ENCODE measurements at regions not wholly inside any gene's neighbourhood (a gene's known extent, or its start where the extent isn't known, plus 50 kb on each side); places are given as distances from the start of the nearest gene placed in this dataset.

DNA sequence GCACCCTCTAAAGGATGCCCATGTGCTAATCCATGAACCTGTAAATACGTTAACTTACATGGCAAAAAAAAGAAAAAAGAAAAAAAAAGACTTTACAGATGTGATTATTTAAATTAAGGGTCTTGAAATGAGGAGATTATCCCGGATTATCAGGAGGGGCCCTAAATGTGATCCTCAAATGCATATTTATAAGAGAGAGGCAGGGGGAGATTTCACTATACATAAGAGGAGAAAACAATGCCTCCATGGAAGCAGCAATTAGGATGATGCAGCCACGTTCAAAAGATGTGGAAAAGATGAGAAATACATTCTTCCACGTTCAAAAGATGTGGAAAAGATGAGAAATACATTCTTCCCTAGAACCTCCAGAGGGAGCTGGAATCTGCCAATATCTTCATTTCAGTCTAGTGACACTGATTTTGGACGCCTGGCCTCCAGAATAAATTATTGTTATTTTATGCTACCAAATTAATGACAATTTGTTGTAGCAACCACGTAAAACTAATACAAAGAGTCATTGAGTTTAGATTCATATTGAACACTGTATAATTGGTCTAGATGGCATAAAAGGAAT is 328.4 kb upstream of the GNAI1 start:
- H3K4me3 Mint-ChIP-seq = no peak overlapping the region
- intact Hi-C loops (cut with micrococcal nuclease) = no loop called here
- no peaks in the 10 kb centered on the region for H3K36me3 Mint-ChIP-seq (ENCODE audit: low read depth)
- H3K9me3 Mint-ChIP-seq = no peaks in the 10 kb centered on the region
- no peaks in the 10 kb centered on the region for H3K27me3 Mint-ChIP-seq (ENCODE audit: insufficient read depth)
- H3K4me1 Mint-ChIP-seq (ENCODE audit: low read depth) = no peaks in the 10 kb centered on the region
- DNase-seq (ENCODE audit: low spot score) = no peak
- no peak overlapping the region for H3K27ac Mint-ChIP-seq

- Mint-ChIP-seq H3K9me3 (no peaks in the 10 kb centered on the region), H3K4me3 (no peak overlapping the region), H3K36me3 (ENCODE audit: low read depth) (no peaks in the 10 kb centered on the region), H3K27me3 (ENCODE audit: insufficient read depth) (no peaks in the 10 kb centered on the region), H3K4me1 (ENCODE audit: low read depth) (no peaks in the 10 kb centered on the region), H3K27ac (no peak overlapping the region)
- intact Hi-C loops (cut with micrococcal nuclease) = no loop called here
- DNase-seq (ENCODE audit: low spot score) = no peak
Observed at GRCh38 chr7:79790656-79791262, 337.3 kb upstream of the MAGI2 start.

DNA sequence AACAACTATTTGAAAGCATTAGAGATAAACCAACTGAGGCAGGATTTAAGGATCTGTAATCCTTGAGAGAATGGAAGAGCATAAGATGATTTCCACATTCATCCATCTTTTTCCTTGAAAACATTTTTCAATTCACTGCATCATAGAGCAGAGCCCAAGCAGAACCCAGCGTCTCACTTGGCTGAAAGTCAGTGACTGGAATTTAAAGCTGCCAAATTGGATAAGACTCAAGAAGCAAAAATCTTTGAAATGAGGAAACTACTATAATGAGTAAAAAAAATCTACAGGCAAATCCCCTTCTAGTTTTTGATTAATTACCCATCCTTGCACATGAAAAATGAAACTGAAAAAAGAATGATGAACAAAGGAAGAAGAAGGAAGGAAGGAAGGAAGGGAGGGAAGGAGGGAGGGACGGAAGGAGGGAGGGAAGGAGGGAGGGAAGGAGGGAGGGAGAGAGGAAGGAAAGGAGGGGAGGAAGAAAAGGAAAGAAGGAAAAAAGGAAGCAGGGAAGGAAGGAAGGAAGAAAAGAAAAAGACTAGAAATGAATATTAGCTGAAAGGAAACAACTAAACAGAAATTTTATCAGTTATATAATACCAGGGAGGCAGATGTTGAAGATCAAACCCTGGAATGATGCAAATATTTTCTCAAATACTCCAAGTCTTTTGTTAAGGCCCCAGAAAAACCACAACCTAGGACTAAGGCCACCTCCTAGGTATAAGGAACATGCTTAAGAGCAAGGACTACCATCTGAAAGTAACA is 336.3 kb upstream of the MAGI2 start:
- Mint-ChIP-seq H3K4me3 (no peak overlapping the region), H3K36me3 (ENCODE audit: low read depth) (no peaks in the 10 kb centered on the region), H3K9me3 (no peaks in the 10 kb centered on the region), H3K27me3 (ENCODE audit: insufficient read depth) (no peaks in the 10 kb centered on the region), H3K4me1 (ENCODE audit: low read depth) (no peaks in the 10 kb centered on the region), H3K27ac (no peak overlapping the region)
- intact Hi-C loops (cut with micrococcal nuclease) = no loop called here
- no peak for DNase-seq (ENCODE audit: low spot score)

GRCh38 chr7:79787623-79788022 is 334.2 kb upstream of the MAGI2 start:
- no peaks in the 10 kb centered on the region for H3K36me3 Mint-ChIP-seq (ENCODE audit: low read depth)
- DNase-seq (ENCODE audit: low spot score) = no peak
- intact Hi-C loops (cut with micrococcal nuclease) = no loop called here
- H3K4me3 Mint-ChIP-seq = no peak overlapping the region
- H3K27me3 Mint-ChIP-seq (ENCODE audit: insufficient read depth) = no peaks in the 10 kb centered on the region
- H3K9me3 Mint-ChIP-seq = no peaks in the 10 kb centered on the region
- no peaks in the 10 kb centered on the region for H3K4me1 Mint-ChIP-seq (ENCODE audit: low read depth)
- no peak overlapping the region for H3K27ac Mint-ChIP-seq

DNA sequence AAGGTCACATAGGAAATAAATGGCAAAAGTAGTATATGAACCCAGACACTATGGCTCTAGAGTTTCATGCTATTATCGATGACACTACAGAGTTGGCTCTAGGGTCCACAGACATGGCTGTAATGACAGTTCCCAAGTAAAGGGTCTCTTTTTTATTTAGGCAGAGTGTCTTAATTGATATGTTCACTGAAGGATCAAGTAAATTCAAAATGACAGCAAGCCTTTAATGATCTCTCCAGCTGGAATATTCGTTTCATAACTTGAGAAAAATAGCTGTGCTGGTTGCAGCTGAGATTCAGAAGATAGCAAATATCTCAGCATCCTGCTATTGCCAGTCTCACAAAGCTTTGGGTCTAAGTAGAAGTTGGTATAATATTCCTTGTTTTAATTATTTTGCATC is 333.6 kb upstream of the MAGI2 start:
- no peak overlapping the region for H3K27ac Mint-ChIP-seq
- no peak overlapping the region for H3K4me3 Mint-ChIP-seq
- H3K9me3 Mint-ChIP-seq = no peaks in the 10 kb centered on the region
- DNase-seq (ENCODE audit: low spot score) = no peak
- H3K36me3 Mint-ChIP-seq (ENCODE audit: low read depth) = no peaks in the 10 kb centered on the region
- intact Hi-C loops (cut with micrococcal nuclease) = no loop called here
- H3K4me1 Mint-ChIP-seq (ENCODE audit: low read depth) = no peaks in the 10 kb centered on the region
- H3K27me3 Mint-ChIP-seq (ENCODE audit: insufficient read depth) = no peaks in the 10 kb centered on the region

- no peak for DNase-seq (ENCODE audit: low spot score)
- H3K27me3 Mint-ChIP-seq (ENCODE audit: insufficient read depth) = no peaks in the 10 kb centered on the region
- no peaks in the 10 kb centered on the region for H3K4me1 Mint-ChIP-seq (ENCODE audit: low read depth)
- H3K27ac Mint-ChIP-seq = no peak overlapping the region
- intact Hi-C loops (cut with micrococcal nuclease) = no loop called here
- H3K36me3 Mint-ChIP-seq (ENCODE audit: low read depth) = no peaks in the 10 kb centered on the region
- no peak overlapping the region for H3K4me3 Mint-ChIP-seq
- H3K9me3 Mint-ChIP-seq = no peaks in the 10 kb centered on the region
Observed at GRCh38 chr7:79786187-79786586, 332.7 kb upstream of the MAGI2 start.

- H3K9me3 Mint-ChIP-seq = no peaks in the 10 kb centered on the region
- intact Hi-C loops (cut with micrococcal nuclease) = no loop called here
- no peaks in the 10 kb centered on the region for H3K36me3 Mint-ChIP-seq (ENCODE audit: low read depth)
Observed at GRCh38 chr7:79785556-79785955, 332.1 kb upstream of the MAGI2 start.

GRCh38 chr7:79782906-79783305 is 329.4 kb upstream of the MAGI2 start:
- DNase-seq (ENCODE audit: low spot score) = no peak

More at GRCh38 chr7:79785556-79785955, 332.1 kb upstream of the MAGI2 start:
- Mint-ChIP-seq H3K27me3 (ENCODE audit: insufficient read depth) (no peaks in the 10 kb centered on the region), H3K27ac (no peak overlapping the region), H3K4me3 (no peak overlapping the region), H3K4me1 (ENCODE audit: low read depth) (no peaks in the 10 kb centered on the region)
- no peak for DNase-seq (ENCODE audit: low spot score)

DNA sequence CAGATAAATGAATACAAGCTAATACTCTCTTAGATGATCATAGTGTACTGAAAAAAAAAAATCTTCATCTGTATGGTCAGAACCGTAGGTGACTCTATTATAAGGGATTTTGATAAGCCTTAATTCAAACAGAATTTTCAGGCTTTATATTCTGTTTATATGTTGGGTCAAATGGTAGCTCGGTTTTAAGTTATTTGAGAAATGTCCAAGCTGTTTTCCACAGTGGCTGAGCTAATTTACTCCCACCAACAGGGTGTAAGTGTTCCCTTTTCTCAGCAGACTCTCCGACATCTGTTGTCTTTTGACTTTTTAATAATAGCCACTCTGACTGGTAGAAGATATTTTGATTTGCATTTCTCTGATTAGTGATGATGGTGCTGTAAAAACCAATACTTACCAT is 328.8 kb upstream of the MAGI2 start:
- intact Hi-C loops (cut with micrococcal nuclease) = no loop called here
- Mint-ChIP-seq H3K27ac (no peak overlapping the region), H3K9me3 (no peaks in the 10 kb centered on the region), H3K4me1 (ENCODE audit: low read depth) (no peaks in the 10 kb centered on the region), H3K27me3 (ENCODE audit: insufficient read depth) (no peaks in the 10 kb centered on the region), H3K4me3 (no peak overlapping the region), H3K36me3 (ENCODE audit: low read depth) (no peaks in the 10 kb centered on the region)
- no peak for DNase-seq (ENCODE audit: low spot score)

More at GRCh38 chr7:79782906-79783305, 329.4 kb upstream of the MAGI2 start:
- intact Hi-C loops (cut with micrococcal nuclease) = no loop called here
- no peaks in the 10 kb centered on the region for H3K9me3 Mint-ChIP-seq
- no peaks in the 10 kb centered on the region for H3K27me3 Mint-ChIP-seq (ENCODE audit: insufficient read depth)
- no peaks in the 10 kb centered on the region for H3K36me3 Mint-ChIP-seq (ENCODE audit: low read depth)
- no peak overlapping the region for H3K4me3 Mint-ChIP-seq
- H3K27ac Mint-ChIP-seq = no peak overlapping the region
- H3K4me1 Mint-ChIP-seq (ENCODE audit: low read depth) = no peaks in the 10 kb centered on the region

GRCh38 chr7:79781716-79782115 is 328.2 kb upstream of the MAGI2 start:
- DNase-seq (ENCODE audit: low spot score) = no peak
- no peaks in the 10 kb centered on the region for H3K9me3 Mint-ChIP-seq
- no peak overlapping the region for H3K4me3 Mint-ChIP-seq
- H3K36me3 Mint-ChIP-seq (ENCODE audit: low read depth) = no peaks in the 10 kb centered on the region
- no peaks in the 10 kb centered on the region for H3K27me3 Mint-ChIP-seq (ENCODE audit: insufficient read depth)
- H3K27ac Mint-ChIP-seq = no peak overlapping the region
- no peaks in the 10 kb centered on the region for H3K4me1 Mint-ChIP-seq (ENCODE audit: low read depth)
- intact Hi-C loops (cut with micrococcal nuclease) = no loop called here

DNA sequence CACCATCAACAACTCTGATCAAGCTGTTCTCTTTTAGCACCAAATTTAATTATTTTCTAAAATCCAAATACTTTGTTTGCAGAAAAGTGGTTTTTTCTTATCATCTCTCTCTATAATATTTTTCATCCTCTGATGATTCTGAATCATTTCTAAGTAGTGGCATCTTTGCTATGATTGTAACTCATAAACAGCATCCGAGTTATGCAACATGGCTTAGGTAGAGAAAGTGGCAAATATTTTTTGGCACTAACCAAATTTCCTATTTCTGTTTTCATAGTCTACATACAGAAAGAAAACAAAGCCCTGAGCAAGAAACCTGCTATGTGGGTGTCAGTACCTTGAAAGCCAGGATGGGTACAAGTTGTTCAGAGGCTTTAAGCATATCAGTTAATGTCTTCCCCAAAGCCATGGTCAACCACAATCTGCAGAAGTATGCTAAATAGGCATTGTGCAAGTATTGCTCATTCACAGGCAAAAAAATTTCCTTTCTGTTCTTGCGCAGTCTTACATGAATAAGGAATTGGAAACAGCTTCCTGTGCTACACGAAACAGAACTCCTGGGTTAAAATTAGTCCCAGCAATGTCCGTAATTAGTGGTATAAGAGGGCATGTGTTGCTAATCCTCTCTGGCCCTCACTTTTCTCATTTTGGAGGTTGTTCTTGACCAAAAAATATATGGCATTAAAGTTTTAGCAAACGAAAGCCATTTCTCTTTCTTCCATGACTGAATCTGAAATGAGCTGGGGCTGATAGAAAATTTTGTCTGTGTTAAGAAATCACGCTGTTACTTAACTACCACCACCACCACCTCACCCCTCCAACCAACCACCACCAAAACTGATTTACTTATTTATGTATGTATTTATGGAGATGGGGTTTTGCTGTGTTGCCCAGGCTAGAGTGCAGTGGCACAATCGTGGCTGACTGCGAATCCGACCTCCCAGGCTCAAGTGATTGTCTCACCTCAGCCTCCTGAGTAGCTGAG is 325.6 kb upstream of the MAGI2 start:
- Mint-ChIP-seq H3K4me1 (ENCODE audit: low read depth) (no peaks in the 10 kb centered on the region), H3K27me3 (ENCODE audit: insufficient read depth) (no peaks in the 10 kb centered on the region), H3K27ac (no peak overlapping the region), H3K9me3 (no peaks in the 10 kb centered on the region), H3K4me3 (no peak overlapping the region), H3K36me3 (ENCODE audit: low read depth) (no peaks in the 10 kb centered on the region)
- no peak for DNase-seq (ENCODE audit: low spot score)
- intact Hi-C loops (cut with micrococcal nuclease) = no loop called here

- H3K4me3 Mint-ChIP-seq = no peak overlapping the region
Observed at GRCh38 chr7:79775911-79776310, 322.4 kb upstream of the MAGI2 start.

DNA sequence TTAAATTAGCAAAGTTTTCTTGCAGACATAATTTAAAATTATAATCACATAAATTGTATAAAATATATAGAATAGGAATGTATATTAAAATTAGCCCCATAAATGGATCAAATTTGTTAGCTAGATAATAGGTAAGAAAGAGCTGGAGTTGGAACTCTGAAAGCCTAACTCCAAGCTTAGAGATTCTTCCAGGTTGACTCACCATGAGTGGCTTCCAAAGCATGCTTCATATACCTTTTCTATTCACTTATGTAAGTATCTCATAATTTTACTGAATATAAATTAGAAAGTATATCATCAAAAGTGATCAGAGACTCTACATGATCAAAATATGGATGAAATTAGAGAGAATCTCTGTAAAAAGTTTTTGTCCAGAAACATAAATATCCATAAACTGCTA is 320.7 kb upstream of the MAGI2 start:
- DNase-seq (ENCODE audit: low spot score) = no peak
- no peaks in the 10 kb centered on the region for H3K27me3 Mint-ChIP-seq (ENCODE audit: insufficient read depth)
- intact Hi-C loops (cut with micrococcal nuclease) = no loop called here
- H3K4me1 Mint-ChIP-seq (ENCODE audit: low read depth) = no peaks in the 10 kb centered on the region
- H3K4me3 Mint-ChIP-seq = no peak overlapping the region
- H3K27ac Mint-ChIP-seq = no peak overlapping the region
- no peaks in the 10 kb centered on the region for H3K9me3 Mint-ChIP-seq
- no peaks in the 10 kb centered on the region for H3K36me3 Mint-ChIP-seq (ENCODE audit: low read depth)

More at GRCh38 chr7:79775911-79776310, 322.4 kb upstream of the MAGI2 start:
- Mint-ChIP-seq H3K36me3 (ENCODE audit: low read depth) (no peaks in the 10 kb centered on the region), H3K27me3 (ENCODE audit: insufficient read depth) (no peaks in the 10 kb centered on the region), H3K9me3 (no peaks in the 10 kb centered on the region), H3K4me1 (ENCODE audit: low read depth) (no peaks in the 10 kb centered on the region), H3K27ac (no peak overlapping the region)
- DNase-seq (ENCODE audit: low spot score) = no peak
- intact Hi-C loops (cut with micrococcal nuclease) = no loop called here

All from activated T-helper 1 cell treated with anti-CD3 and anti-CD28 coated beads, Interleukin-12 subunit alpha, Interleukin-12 subunit beta, Interleukin-2, Interleukin-4 antibody, amounts not matched to agents 30 ng/mL and 10 ng/mL and 1 ng/mL, durations not matched to agents 14 hours and 24 hours and 36 hours (primary cell).